ENCODE measurements at regions not wholly inside any gene's neighbourhood (a gene's known extent, or its start where the extent isn't known, plus 50 kb on each side); places are given as distances from the start of the nearest gene placed in this dataset.

DNA sequence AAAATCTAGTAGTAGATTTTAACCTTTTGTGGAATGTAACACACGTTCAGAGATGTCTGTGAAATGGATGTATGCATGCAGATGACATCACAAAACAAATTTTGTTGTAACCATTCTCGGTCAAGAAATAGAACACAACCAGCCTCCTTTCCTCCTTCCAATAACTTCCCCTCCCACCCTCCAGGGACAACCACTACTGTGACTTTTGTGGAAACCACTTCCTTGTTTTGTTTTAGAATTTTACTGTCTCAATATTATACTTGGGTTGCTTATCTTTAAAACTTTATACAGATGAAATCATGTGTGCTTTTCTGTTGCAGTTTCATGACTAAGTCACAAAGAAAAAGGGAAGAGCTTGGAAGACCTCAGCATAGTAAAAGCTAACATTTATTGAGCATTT, 189.4 kb upstream of the NCAM1 start:
- Mint-ChIP-seq H3K9me3 (no peaks in the 10 kb centered on the region), H3K27ac (peak overlapping the region in 1 of 6 donors; percentile 25), H3K36me3 (peaks cover 0 to 4% (median 0%) of the 10 kb centered on the region in 3 donors), H3K4me1 (peaks cover 2 to 7% of the 10 kb centered on the region in 2 donors), H3K4me3 (no peak overlapping the region), H3K27me3 (ENCODE audit: low read depth in 3 of 3) (peaks cover 0 to 9% (median 8%) of the 10 kb centered on the region in 3 donors)
- no peak for DNase-seq

DNA sequence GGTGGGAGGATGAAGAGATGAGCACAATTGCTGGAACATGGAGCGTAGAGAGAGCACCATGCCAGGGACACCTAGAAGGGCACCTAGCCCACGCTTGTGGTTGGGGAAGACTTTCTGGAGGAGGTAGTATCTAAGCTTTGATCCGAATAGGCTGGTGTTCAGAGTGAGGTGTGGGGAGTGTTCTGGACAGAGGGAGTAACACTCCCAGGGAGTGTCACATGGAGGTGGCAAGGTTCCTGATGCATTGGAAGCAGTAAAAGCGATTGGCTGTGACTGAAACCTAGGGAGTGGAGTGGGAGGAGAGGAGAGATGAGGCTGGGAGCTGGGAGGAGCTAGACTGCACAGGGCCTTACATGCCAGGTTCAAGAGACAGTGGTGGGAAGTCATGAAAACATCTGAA, 188.0 kb upstream of the NCAM1 start:
- peaks cover 0 to 4% (median 0%) of the 10 kb centered on the region in 3 donors for H3K36me3 Mint-ChIP-seq
- no peak for DNase-seq
- peak overlapping the region in 1 of 6 donors; percentile 76 for H3K27ac Mint-ChIP-seq
- H3K4me3 Mint-ChIP-seq, result no peak overlapping the region
- peaks cover 0 to 9% (median 9%) of the 10 kb centered on the region in 3 donors for H3K27me3 Mint-ChIP-seq (ENCODE audit: low read depth in 3 of 3)
- H3K4me1 Mint-ChIP-seq, result peaks cover 2 to 7% of the 10 kb centered on the region in 2 donors
- no peaks in the 10 kb centered on the region for H3K9me3 Mint-ChIP-seq

DNA sequence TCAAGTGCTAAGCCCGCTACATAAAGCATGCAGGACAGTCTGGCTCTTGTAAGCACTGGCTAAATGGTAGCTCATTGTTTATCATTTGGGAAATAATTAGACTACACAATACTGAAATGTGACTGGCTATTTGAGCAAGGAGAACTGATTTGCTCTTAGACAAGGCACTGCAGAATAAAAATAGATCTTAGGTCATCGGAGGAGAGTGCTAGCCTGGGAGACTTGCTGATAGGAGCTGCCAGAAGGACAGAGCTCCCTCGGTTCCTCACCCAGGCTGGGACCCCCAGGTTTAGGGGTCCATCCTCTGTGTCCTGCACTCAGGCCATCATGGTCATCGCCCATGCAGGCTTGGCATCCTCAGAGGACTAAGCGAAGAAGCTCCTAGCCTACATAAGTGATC, 184.4 kb upstream of the NCAM1 start:
- Mint-ChIP-seq H3K36me3 (no peaks in the 10 kb centered on the region), H3K4me1 (peaks cover 2 to 5% of the 10 kb centered on the region in 2 donors), H3K27ac (no peak overlapping the region), H3K9me3 (no peaks in the 10 kb centered on the region), H3K27me3 (ENCODE audit: low read depth in 3 of 3) (peaks cover 3 to 11% (median 6%) of the 10 kb centered on the region in 3 donors), H3K4me3 (no peak overlapping the region)
- no peak for DNase-seq

DNA sequence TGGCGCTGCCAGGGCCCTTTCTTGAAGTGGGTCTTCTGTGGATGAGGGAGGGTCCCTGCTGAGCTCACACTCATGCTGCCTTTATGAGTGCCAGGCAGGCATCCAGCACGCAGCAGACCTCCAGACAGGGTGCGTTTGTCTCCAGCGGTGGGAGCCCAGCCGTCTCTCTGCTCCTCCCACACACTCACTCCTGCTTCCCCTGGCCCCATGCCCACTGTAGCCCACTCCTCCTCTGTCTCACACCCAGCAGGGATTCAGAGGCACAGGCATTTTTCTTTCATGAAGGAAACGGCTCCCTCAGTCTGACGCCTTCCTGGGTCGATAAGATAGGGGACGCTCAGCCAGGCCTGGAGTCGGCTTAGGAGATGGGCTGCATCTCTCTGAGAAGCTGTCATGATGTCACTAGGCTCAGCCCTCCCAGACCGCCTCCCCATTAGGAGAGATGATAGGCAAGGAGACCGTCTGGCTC, 183.9 kb upstream of the NCAM1 start:
- H3K4me1 Mint-ChIP-seq, result peaks cover 0 to under 1% of the 10 kb centered on the region in 2 donors
- DNase-seq, result no peak
- no peaks in the 10 kb centered on the region for H3K9me3 Mint-ChIP-seq
- no peak overlapping the region for H3K27ac Mint-ChIP-seq
- no peaks in the 10 kb centered on the region for H3K36me3 Mint-ChIP-seq
- H3K27me3 Mint-ChIP-seq (ENCODE audit: low read depth in 3 of 3), result peaks cover 5 to 11% (median 6%) of the 10 kb centered on the region in 3 donors
- no peak overlapping the region for H3K4me3 Mint-ChIP-seq

DNA sequence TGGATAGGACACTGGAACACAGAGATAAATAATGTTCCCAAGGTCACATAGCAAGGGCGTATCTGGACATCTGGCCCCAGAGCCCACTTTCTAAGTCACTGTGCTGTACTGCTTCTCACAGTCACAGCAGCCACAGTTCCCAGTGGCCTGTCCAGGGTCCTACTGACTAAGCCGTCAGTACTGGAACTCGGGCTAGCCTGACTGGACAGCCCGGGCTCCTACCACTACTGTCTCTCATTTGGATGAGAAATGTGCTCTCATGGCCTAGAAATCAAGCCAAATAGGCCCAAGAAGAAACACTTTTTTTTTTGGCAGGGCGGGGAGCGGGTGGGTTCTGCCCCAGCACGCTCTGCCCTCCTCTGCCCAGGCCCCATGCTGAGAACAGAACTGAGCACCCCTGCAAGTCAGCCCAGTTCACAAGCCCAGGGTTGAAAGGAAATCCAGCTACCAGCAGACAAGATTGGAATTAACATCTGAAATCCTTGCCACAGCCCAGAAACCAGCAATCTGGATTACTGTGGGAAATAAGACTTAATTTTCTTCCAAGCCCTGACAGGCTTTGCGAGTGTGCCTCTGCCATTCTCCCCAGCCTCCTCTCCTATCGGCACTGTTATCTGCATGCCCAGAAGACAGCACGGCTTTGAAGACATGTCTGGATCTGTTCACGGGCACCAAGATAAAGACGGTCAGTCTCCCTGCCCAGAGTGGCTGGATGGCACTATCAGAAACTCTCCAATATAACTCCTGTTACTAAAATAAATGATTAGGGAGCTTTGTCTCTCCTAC, 182.9 kb upstream of the NCAM1 start:
- no peaks in the 10 kb centered on the region for H3K36me3 Mint-ChIP-seq
- H3K4me1 Mint-ChIP-seq, result no peaks in the 10 kb centered on the region
- DNase-seq, result no peak
- no peak overlapping the region for H3K4me3 Mint-ChIP-seq
- H3K27me3 Mint-ChIP-seq (ENCODE audit: low read depth in 3 of 3), result peaks cover 6 to 9% (median 6%) of the 10 kb centered on the region in 3 donors
- H3K9me3 Mint-ChIP-seq, result no peaks in the 10 kb centered on the region
- H3K27ac Mint-ChIP-seq, result no peak overlapping the region

DNA sequence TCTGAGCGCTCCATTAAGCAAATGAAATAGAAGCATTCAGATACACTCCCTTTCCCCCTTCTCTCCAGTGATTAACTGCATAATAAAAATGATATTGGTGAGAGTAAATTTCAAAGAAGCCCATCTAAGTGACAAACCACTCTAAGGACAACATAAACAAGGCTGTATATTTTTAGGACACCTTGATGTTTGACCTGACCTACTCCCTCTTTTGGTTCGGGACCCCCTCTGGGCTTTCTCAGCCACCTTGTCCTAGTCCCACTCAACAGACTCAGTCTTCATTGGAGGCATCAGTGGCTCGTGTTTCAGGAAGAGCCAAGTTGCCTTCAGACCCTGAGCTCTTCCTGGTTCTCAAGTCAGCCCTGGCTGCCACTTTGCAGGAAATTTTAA, 182.3 kb upstream of the NCAM1 start:
- no peak overlapping the region for H3K27ac Mint-ChIP-seq
- no peaks in the 10 kb centered on the region for H3K4me1 Mint-ChIP-seq
- peaks cover 5 to 9% (median 6%) of the 10 kb centered on the region in 3 donors for H3K27me3 Mint-ChIP-seq (ENCODE audit: low read depth in 3 of 3)
- no peaks in the 10 kb centered on the region for H3K36me3 Mint-ChIP-seq
- DNase-seq, result no peak
- H3K9me3 Mint-ChIP-seq, result no peaks in the 10 kb centered on the region
- H3K4me3 Mint-ChIP-seq, result no peak overlapping the region

DNA sequence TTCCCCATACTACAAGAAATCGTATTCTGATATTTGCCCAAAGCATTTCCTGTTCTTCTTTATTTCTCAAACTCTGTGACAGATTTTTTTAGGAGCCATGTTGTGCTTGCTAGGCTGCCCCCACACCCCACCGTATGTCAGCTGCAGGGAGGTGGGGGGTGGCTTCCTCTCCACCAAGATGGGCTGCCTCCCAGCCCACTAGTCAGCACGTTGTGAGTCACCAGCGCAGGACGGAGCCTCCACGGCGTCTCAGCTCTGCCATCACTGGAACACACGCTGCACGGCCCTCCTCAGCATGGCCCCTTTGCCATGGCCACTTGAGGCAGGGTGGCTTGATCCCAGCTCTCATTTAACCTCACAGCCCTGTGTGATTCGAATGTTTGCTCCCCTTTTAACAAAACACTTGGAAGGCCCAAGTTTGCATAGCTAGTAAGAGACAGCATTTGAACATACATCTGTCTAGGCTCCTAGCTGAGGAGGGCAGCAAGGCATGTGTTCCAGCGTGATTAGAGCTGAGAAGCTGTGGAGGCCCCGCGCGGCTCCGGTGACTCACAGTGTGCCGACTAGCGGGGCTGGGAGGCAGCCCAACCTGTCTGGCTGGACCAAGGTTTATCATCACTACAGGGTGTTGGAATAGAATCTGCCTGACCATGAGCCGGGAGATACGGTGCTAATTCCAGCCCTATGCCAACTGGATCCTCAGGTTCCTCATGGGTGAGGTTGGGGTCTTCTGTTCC, 180.7 kb upstream of the NCAM1 start:
- Mint-ChIP-seq H3K27ac (no peak overlapping the region), H3K9me3 (no peaks in the 10 kb centered on the region), H3K27me3 (ENCODE audit: low read depth in 3 of 3) (peaks cover 6 to 7% (median 6%) of the 10 kb centered on the region in 3 donors), H3K36me3 (no peaks in the 10 kb centered on the region), H3K4me3 (no peak overlapping the region), H3K4me1 (no peaks in the 10 kb centered on the region)
- no peak for DNase-seq

DNA sequence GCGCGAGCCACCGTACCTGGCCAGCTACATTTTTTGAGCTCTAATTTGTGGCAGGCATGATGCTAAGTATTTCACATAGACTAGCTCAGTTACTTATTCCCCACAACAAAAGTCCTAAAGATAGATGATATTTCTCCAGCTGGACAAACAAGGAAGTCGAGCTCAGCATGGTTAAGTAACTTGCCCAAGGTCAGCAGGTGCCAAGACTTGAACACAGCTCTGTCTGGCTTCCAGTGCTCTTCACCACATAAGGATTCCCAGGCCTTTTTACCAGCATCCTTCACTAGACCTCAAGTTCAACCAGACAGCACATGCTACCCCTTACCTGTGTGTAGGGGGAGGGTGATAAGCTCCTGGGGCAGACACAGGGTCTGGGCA, 177.3 kb upstream of the NCAM1 start:
- Mint-ChIP-seq H3K27me3 (ENCODE audit: low read depth in 3 of 3) (peaks cover 2 to 6% (median 3%) of the 10 kb centered on the region in 3 donors), H3K4me1 (no peaks in the 10 kb centered on the region), H3K4me3 (no peak overlapping the region), H3K27ac (no peak overlapping the region), H3K36me3 (no peaks in the 10 kb centered on the region), H3K9me3 (no peaks in the 10 kb centered on the region)
- DNase-seq, result no peak

DNA sequence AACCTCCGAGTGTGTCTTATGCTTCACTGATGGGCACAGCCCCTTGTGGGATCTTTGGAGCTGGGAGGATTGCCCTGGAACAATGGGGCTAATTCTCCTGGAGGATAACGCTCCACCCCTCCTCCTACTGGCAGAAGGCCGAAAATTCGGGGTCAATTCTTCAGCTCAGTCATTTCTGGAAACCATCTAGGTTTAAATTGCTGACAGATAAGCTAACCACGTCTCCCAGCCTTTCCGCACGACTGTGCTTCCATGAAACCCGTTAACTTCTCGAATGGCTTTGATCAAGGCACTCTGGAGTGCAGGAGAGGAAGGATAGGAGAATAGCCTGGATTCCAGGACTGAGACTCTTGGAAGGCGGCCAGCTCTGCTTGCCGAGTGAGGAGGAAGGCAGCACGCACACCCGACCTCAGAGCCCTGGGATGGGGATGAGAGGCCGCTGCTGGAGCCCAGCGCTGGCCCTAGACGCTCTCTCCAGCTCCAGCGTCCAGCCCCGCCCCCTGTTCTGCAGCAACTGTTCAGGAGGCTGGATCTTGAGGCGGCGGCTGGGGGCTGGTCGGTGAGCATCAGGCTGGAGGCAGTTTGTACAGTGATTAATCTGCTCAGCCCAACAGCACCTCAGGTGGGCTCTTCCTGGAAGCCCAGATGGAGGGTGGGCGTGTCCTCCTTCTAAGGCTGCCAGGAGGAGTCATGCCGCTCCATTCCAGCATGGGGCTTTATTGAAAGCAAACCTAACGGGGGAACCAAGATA, 176.7 kb upstream of the NCAM1 start:
- no peaks in the 10 kb centered on the region for H3K36me3 Mint-ChIP-seq
- no peak overlapping the region for H3K4me3 Mint-ChIP-seq
- no peak overlapping the region for H3K27ac Mint-ChIP-seq
- H3K9me3 Mint-ChIP-seq, result no peaks in the 10 kb centered on the region
- H3K4me1 Mint-ChIP-seq, result no peaks in the 10 kb centered on the region
- peaks cover 0 to 6% (median 3%) of the 10 kb centered on the region in 3 donors for H3K27me3 Mint-ChIP-seq (ENCODE audit: low read depth in 3 of 3)
- no peak for DNase-seq

DNA sequence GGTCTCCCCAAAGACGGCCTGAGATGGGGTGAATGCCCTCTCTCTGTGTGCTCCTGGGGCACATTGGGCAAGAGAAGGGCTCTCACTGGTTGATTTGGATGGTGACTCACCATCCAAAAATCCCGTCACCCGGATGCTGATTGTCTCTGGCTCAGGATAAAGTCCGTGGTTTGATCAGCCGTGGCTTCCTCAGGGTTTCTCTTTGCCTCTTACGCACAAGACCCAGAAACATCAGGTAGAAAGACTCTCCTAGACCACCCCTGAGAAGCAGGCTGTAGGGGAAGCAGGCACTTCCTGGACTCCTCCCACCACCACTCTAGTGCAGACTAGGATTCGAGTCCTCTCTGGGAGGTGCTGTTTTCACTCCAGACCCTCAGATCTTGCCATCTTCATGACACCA, 176.1 kb upstream of the NCAM1 start:
- Mint-ChIP-seq H3K36me3 (no peaks in the 10 kb centered on the region), H3K27ac (no peak overlapping the region), H3K4me3 (no peak overlapping the region), H3K27me3 (ENCODE audit: low read depth in 3 of 3) (peaks cover 0 to 4% (median 3%) of the 10 kb centered on the region in 3 donors), H3K4me1 (no peaks in the 10 kb centered on the region), H3K9me3 (no peaks in the 10 kb centered on the region)
- no peak for DNase-seq

DNA sequence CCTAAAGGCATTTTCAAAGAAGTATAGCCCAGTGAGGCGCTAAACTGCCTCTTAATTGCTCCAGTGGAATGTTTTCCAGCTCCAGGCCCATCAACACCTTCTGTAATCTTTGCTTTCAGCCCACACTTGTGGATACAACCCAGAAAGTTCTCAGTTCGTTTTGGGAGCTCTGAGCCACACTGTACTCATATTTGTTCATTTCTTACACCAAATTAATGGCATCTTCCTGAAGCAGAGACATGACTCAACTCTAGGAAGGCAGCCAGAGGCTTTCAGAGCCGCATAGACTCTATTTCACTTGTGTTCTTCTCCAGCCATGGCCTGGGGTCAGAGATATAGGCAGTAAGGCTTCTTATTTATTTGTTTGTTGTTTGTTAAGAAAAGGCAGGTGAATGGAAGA, 175.5 kb upstream of the NCAM1 start:
- no peak overlapping the region for H3K4me3 Mint-ChIP-seq
- peaks cover 0 to 6% (median 3%) of the 10 kb centered on the region in 3 donors for H3K27me3 Mint-ChIP-seq (ENCODE audit: low read depth in 3 of 3)
- no peak for DNase-seq
- no peaks in the 10 kb centered on the region for H3K9me3 Mint-ChIP-seq
- no peaks in the 10 kb centered on the region for H3K36me3 Mint-ChIP-seq
- H3K27ac Mint-ChIP-seq, result no peak overlapping the region
- no peaks in the 10 kb centered on the region for H3K4me1 Mint-ChIP-seq

DNA sequence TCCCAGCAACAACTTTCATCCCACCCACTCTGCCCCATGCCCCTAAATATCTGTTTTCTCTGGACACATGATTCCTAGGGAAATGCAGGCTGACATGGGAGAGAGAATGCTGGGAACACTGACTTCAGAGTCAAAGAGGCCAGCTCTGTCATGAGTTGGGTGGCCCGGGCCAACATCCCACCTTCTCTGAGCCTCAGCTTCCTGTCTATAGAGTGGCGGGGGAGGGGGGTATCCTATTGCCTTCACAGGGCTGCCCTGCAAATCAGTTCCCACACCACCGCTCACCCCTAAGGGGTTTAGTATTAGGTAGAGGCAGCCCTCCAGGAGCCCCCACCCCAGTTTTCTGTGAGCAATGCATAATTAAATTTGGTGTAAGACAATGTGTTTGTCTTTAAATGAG, 175.0 kb upstream of the NCAM1 start:
- H3K27me3 Mint-ChIP-seq (ENCODE audit: low read depth in 3 of 3), result peaks cover 0 to 9% (median 3%) of the 10 kb centered on the region in 3 donors
- no peaks in the 10 kb centered on the region for H3K36me3 Mint-ChIP-seq

DNA sequence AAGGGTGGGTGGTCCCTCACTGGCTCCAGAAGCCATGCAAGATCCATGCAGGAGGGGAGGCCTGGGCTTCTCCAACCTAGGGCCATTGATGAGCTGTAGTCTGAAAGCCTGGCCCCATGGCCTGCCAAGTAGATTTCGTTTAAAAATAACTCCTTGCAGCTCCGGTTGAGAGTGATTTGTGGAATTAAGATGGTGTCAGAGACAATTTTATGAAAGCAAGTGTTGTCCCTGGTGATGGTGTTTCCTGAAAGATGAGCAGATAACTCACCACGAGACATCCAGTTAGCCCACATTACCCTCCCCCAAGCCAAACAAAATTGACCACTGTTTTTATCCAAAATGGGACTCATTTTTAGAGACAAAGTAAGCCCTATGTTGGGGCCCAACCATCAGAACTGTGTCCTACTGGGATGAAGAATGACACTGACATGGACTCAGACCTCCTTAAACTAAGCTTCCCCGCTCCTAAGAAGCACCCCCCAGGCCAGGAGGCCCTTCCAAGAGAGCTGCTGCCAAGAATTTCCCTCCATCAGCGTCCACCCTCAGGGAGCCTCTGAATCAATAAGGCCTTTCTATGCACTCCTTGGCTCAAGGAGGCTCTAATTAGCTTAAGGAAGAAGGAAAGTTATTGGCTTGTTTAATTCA, 174.2 kb upstream of the NCAM1 start:
- Mint-ChIP-seq H3K36me3 (no peaks in the 10 kb centered on the region), H3K27me3 (ENCODE audit: low read depth in 3 of 3) (peaks cover 0 to 7% (median 3%) of the 10 kb centered on the region in 3 donors), H3K9me3 (no peaks in the 10 kb centered on the region), H3K27ac (no peak overlapping the region), H3K4me1 (no peaks in the 10 kb centered on the region), H3K4me3 (no peak overlapping the region)
- DNase-seq, result no peak

More for the DNA sequence above, 175.0 kb upstream of the NCAM1 start:
- H3K4me1 Mint-ChIP-seq, result no peaks in the 10 kb centered on the region
- DNase-seq, result no peak
- no peaks in the 10 kb centered on the region for H3K9me3 Mint-ChIP-seq
- H3K27ac Mint-ChIP-seq, result no peak overlapping the region
- no peak overlapping the region for H3K4me3 Mint-ChIP-seq
